GM21825 (cell line): ENCODE measurements at regions not wholly inside any gene's neighbourhood (a gene's known extent, or its start where the extent isn't known, plus 50 kb on each side); places are given as distances from the start of the nearest gene placed in this dataset.

Source experiments
- ATAC-seq: cut with Tn5 transposase; IDR thresholded peaks from one replicate; pipeline ENCODE4 v1.9.1; 2021; ENCODE audit warnings: mild to moderate bottlenecking, moderate library complexity; ENCODE audit not compliant: unreplicated experiment

GRCh38 chr16:55113210-55113609 lies 182.5 kb downstream of the IRX5 start:
- ATAC-seq, result no peak

- no peak for ATAC-seq
Observed at GRCh38 chr16:55115506-55115905, 184.8 kb downstream of the IRX5 start.

GRCh38 chr16:55116165-55116920 lies 185.7 kb downstream of the IRX5 start:
- no peak for ATAC-seq

- ATAC-seq, result no peak
Observed at GRCh38 chr16:55118701-55119260, 188.1 kb downstream of the IRX5 start.

GRCh38 chr16:55120408-55120807 lies 189.7 kb downstream of the IRX5 start:
- ATAC-seq, result no peak

- no peak for ATAC-seq
Observed at GRCh38 chr16:55120826-55121225, 190.2 kb downstream of the IRX5 start.

- no peak for ATAC-seq
Observed at GRCh38 chr16:55123652-55124051, 193.0 kb downstream of the IRX5 start.

GRCh38 chr16:55125818-55126385 lies 195.2 kb downstream of the IRX5 start:
- no peak for ATAC-seq

- no peak for ATAC-seq
Observed at GRCh38 chr16:55126456-55126855, 195.8 kb downstream of the IRX5 start.

GRCh38 chr16:55130456-55130855 lies 193.5 kb upstream of the IRX6 start:
- no peak for ATAC-seq

GRCh38 chr16:55130911-55131310 lies 193.1 kb upstream of the IRX6 start:
- ATAC-seq, result no peak

GRCh38 chr16:55133654-55134053 lies 190.3 kb upstream of the IRX6 start:
- ATAC-seq, result no peak

- ATAC-seq, result no peak
Observed at GRCh38 chr16:55136356-55137150, 187.4 kb upstream of the IRX6 start.

- no peak for ATAC-seq
Observed at GRCh38 chr16:55138298-55138697, 185.7 kb upstream of the IRX6 start.

- no peak for ATAC-seq
Observed at GRCh38 chr16:55142405-55142804, 181.6 kb upstream of the IRX6 start.

GRCh38 chr16:55144651-55145050 lies 179.4 kb upstream of the IRX6 start:
- no peak for ATAC-seq

- no peak for ATAC-seq
Observed at GRCh38 chr16:55145771-55146603, 178.0 kb upstream of the IRX6 start.

- ATAC-seq, result no peak
Observed at GRCh38 chr16:55146966-55147365, 177.0 kb upstream of the IRX6 start.

- ATAC-seq, result no peak
Observed at GRCh38 chr16:55147396-55147795, 176.6 kb upstream of the IRX6 start.

- ATAC-seq, result no peak
Observed at GRCh38 chr16:55149622-55150021, 174.4 kb upstream of the IRX6 start.
